Lower leg skin (tissue), 4 donors: ENCODE measurements at regions not wholly inside any gene's neighbourhood (a gene's known extent, or its start where the extent isn't known, plus 50 kb on each side); places are given as distances from the start of the nearest gene placed in this dataset.
"Not testable (repeated sequence)": the region's sequence is repeated elsewhere in the genome, so short reads cannot be mapped to it uniquely, and the experiment has no call there.

Source experiments
- DNase-seq, 2 donors: peaks; one replicate each; pipeline ENCODE4 v3.0.0-alpha.2; 2019; ENCODE audit warnings: low spot score in 2 of 2
- H3K4me3 ChIP-seq: fragments of 200-600 bp; sonication (generic); 2 replicates; pipeline ENCODE4 v1.5.1; 2017; ENCODE audit warnings: mild to moderate bottlenecking, low read depth; ENCODE audit not compliant: poor library complexity, severe bottlenecking
- CTCF ChIP-seq, 3 donors: fragments of 450-650 bp; IDR thresholded peaks; one replicate each; pipeline ENCODE4 v1.5.1; 2016; ENCODE audit warnings: antibody characterized with exemption in 3 of 3, mild to moderate bottlenecking in 3 of 3, moderate library complexity in 2 of 3
- POLR2A ChIP-seq, 2 donors: fragments of 450-650 bp; IDR thresholded peaks; one replicate each; pipeline ENCODE4 v1.6.1; 2016 to 2017; ENCODE audit warnings: antibody characterized with exemption in 2 of 2, mild to moderate bottlenecking in 1 of 2, moderate library complexity in 1 of 2
- WGBS, 2 donors: methylation state at CpG; one replicate each; pipeline ENCODE4 v1.1.5; 2018; 5-methylcytosine and 5-hydroxymethylcytosine counted together
- intact Hi-C: fragments of 100-400 bp; cut with DNase I; formaldehyde crosslinking; loops from one replicate; pipeline ENCODE4 v1.15.0; 2023; ENCODE audit warnings: low total_unique reads

GRCh38 chr7:67343572-67343971 lies 346.9 kb downstream of the TYW1 start:
- intact Hi-C loops: loop anchor here (5.0 kb wide), 1 partner anchor 1674 kb away; no protein-coding TSS in a partner anchor
- peak in 1 of 2 donors; percentile 20 for DNase-seq
- WGBS, 2 donors: 67 to 69% methylated on average over 5 of the region's 5 CpGs
- no peak for TF ChIP-seq POLR2A (IDR thresholded peaks at IDR 0.05)
- TF ChIP-seq CTCF (IDR thresholded peaks at IDR 0.05): no peak
- H3K4me3 ChIP-seq: no peak overlapping the region

GRCh38 chr7:67344481-67345193 lies 348.0 kb downstream of the TYW1 start:
- TF ChIP-seq CTCF (IDR thresholded peaks at IDR 0.05) (no peak), POLR2A (IDR thresholded peaks at IDR 0.05) (no peak)
- 79 to 83% methylated on average over 3 of the region's 3 CpGs for WGBS, 2 donors
- peak in 1 of 2 donors; percentile 23 for DNase-seq
- H3K4me3 ChIP-seq: no peak overlapping the region
- intact Hi-C loops: loop anchor here (5.0 kb wide), 1 partner anchor 1673 kb away; no protein-coding TSS in a partner anchor

- no peak for TF ChIP-seq CTCF (IDR thresholded peaks at IDR 0.05)
- TF ChIP-seq POLR2A (IDR thresholded peaks at IDR 0.05): no peak
- intact Hi-C loops: no loop called here
- DNase-seq: peak in 1 of 2 donors; percentile 23
- no peak overlapping the region for H3K4me3 ChIP-seq
- 59 to 91% methylated on average over 4 of the region's 4 CpGs for WGBS, 2 donors
Observed at GRCh38 chr7:67346126-67346525, 349.5 kb downstream of the TYW1 start.

GRCh38 chr7:67346876-67347275 lies 350.2 kb downstream of the TYW1 start:
- no peak for TF ChIP-seq POLR2A (IDR thresholded peaks at IDR 0.05)
- TF ChIP-seq CTCF (IDR thresholded peaks at IDR 0.05): no peak
- WGBS, 2 donors: 87 to 89% methylated on average over 4 of the region's 4 CpGs
- no peak overlapping the region for H3K4me3 ChIP-seq
- intact Hi-C loops: no loop called here
- peak in 1 of 2 donors; percentile 39 for DNase-seq

GRCh38 chr7:67348171-67348570 lies 351.5 kb downstream of the TYW1 start:
- WGBS, 2 donors: 87 to 88% methylated on average over 7 of the region's 7 CpGs
- peak in 1 of 2 donors; percentile 37 for DNase-seq
- intact Hi-C loops: no loop called here
- TF ChIP-seq CTCF (IDR thresholded peaks at IDR 0.05) (no peak), POLR2A (IDR thresholded peaks at IDR 0.05) (no peak)
- H3K4me3 ChIP-seq: no peak overlapping the region

- H3K4me3 ChIP-seq, intact Hi-C loops: not testable (repeated sequence)
- 86 to 90% methylated on average over 3 of the region's 3 CpGs for WGBS, 2 donors
- DNase-seq: peak in 1 of 2 donors; percentile 5
Observed at GRCh38 chr7:67357653-67358052, 361.0 kb downstream of the TYW1 start.

- H3K4me3 ChIP-seq, intact Hi-C loops: not testable (repeated sequence)
- peak in 1 of 2 donors; percentile 57 for DNase-seq
- WGBS, 2 donors: 82 to 85% methylated on average over 8 of the region's 8 CpGs
Observed at GRCh38 chr7:67358316-67358715, 361.7 kb downstream of the TYW1 start.

GRCh38 chr7:67358738-67359137 lies 362.1 kb downstream of the TYW1 start:
- DNase-seq, H3K4me3 ChIP-seq, intact Hi-C loops: not testable (repeated sequence)
- 77 to 94% methylated on average over 3 of the region's 3 CpGs for WGBS, 2 donors
